ENCODE measurements at regions not wholly inside any gene's neighbourhood (a gene's known extent, or its start where the extent isn't known, plus 50 kb on each side); places are given as distances from the start of the nearest gene placed in this dataset.

DNA sequence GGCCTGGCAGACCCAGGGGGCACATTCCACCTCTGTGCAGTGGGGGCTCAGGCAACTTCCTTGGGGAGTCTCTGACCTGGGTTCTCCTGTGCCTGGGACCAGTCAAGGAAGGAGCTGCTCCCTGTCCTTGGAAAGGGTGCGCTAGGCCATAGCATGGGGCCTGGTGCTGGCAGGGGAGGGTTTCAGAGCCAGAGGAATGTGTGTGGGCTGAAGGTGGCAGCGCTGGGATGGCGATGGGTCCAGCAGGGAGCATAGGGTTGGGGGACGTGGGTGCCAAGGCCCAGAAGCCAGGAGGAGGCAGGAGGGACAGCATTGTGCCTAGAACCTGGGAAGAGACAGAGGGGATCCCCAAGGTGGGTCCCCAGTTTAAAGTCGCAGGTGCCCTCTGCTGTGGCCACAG lies 66.3 kb upstream of the TUBA3E start (continued):
- TF ChIP-seq, protein P1, sequence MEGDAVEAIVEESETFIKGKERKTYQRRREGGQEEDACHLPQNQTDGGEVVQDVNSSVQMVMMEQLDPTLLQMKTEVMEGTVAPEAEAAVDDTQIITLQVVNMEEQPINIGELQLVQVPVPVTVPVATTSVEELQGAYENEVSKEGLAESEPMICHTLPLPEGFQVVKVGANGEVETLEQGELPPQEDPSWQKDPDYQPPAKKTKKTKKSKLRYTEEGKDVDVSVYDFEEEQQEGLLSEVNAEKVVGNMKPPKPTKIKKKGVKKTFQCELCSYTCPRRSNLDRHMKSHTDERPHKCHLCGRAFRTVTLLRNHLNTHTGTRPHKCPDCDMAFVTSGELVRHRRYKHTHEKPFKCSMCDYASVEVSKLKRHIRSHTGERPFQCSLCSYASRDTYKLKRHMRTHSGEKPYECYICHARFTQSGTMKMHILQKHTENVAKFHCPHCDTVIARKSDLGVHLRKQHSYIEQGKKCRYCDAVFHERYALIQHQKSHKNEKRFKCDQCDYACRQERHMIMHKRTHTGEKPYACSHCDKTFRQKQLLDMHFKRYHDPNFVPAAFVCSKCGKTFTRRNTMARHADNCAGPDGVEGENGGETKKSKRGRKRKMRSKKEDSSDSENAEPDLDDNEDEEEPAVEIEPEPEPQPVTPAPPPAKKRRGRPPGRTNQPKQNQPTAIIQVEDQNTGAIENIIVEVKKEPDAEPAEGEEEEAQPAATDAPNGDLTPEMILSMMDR (conservative IDR thresholded peaks at IDR 0.05; ENCODE audit: low read depth in 2 of 2) = no peak

GRCh38 chr2:130264046-130264445 lies 65.8 kb upstream of the TUBA3E start:
- Histone ChIP-seq H2AFZ (no peak overlapping the region), H3K4me2 (no peak overlapping the region), H3K79me2 (replicated peaks; ENCODE audit: insufficient read depth) (no peaks in the 10 kb centered on the region), H3K4me1 (ENCODE audit: insufficient read depth) (no peaks in the 10 kb centered on the region), H3K27me3 (ENCODE audit: insufficient read depth) (no peaks in the 10 kb centered on the region), H3K36me3 (ENCODE audit: insufficient read depth) (no peaks in the 10 kb centered on the region), H3K9me2 (ENCODE audit: insufficient read depth) (no peaks in the 10 kb centered on the region), H4K20me1 (replicated peaks; ENCODE audit: insufficient read depth) (no peaks in the 10 kb centered on the region), H3K4me3 (no peak overlapping the region), H3F3A (replicated peaks; ENCODE audit: low read depth) (no peaks in the 10 kb centered on the region), H3K27ac (ENCODE audit: low read depth) (no peak overlapping the region)
- H3K4me1 Mint-ChIP-seq = peaks cover 10% of the 10 kb centered on the region
- H3K9me3 Mint-ChIP-seq = no peaks in the 10 kb centered on the region; the same call in 2 of the 3 replicates
- no peak overlapping the region for H3K4me3 Mint-ChIP-seq
- no peak for DNase-seq (ENCODE audit: low spot score)
- TF ChIP-seq EZH2 (IDR thresholded peaks at IDR 0.05; ENCODE audit: low read depth, unreplicated experiment) (no peak), CREB1 (CRISPR knock-in tag; IDR thresholded peaks at IDR 0.05; ENCODE audit: low read depth) (no peak)
- H3K27ac Mint-ChIP-seq = no peak overlapping the region
- no peak for ATAC-seq
- peaks cover 6% of the 10 kb centered on the region for H3K27me3 Mint-ChIP-seq (ENCODE audit: insufficient read depth, low read depth, poor library complexity)
- no peaks in the 10 kb centered on the region for H3K36me3 Mint-ChIP-seq (ENCODE audit: low read depth)

DNA sequence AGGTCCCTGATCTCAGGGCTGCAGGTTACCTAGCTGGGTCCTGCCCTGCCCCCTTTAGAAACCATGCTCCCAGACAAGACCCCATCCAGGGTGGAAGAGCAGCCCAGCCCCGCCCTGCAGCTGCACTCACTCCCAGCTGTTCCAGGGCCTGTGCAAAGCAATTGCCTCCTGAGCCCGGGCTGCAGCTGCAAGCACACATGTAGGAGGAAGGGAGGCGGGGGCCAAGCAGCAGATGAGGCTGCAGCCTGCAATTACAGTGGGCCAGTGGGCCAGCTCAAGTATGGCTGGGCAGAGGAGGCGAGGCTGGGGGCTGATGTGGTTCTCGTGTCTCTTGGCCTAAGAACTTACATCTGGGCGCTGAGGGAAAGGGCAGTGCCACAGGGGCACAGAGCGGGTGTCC lies 65.4 kb upstream of the TUBA3E start:
- Mint-ChIP-seq H3K27me3 (ENCODE audit: insufficient read depth, low read depth, poor library complexity) (peaks cover 6% of the 10 kb centered on the region), H3K4me3 (no peak overlapping the region), H3K9me3 (no peaks in the 10 kb centered on the region; the same call in 2 of the 3 replicates), H3K4me1 (peaks cover 10% of the 10 kb centered on the region), H3K36me3 (ENCODE audit: low read depth) (no peaks in the 10 kb centered on the region), H3K27ac (no peak overlapping the region)
- Histone ChIP-seq H2AFZ (no peak overlapping the region), H3K27me3 (ENCODE audit: insufficient read depth) (no peaks in the 10 kb centered on the region), H4K20me1 (replicated peaks; ENCODE audit: insufficient read depth) (no peaks in the 10 kb centered on the region), H3K9me2 (ENCODE audit: insufficient read depth) (no peaks in the 10 kb centered on the region), H3K27ac (ENCODE audit: low read depth) (no peak overlapping the region), H3K4me3 (no peak overlapping the region), H3K79me2 (replicated peaks; ENCODE audit: insufficient read depth) (no peaks in the 10 kb centered on the region), H3K4me2 (no peak overlapping the region), H3K36me3 (ENCODE audit: insufficient read depth) (no peaks in the 10 kb centered on the region), H3F3A (replicated peaks; ENCODE audit: low read depth) (no peaks in the 10 kb centered on the region), H3K4me1 (ENCODE audit: insufficient read depth) (no peaks in the 10 kb centered on the region)
- ATAC-seq (no peak), DNase-seq (ENCODE audit: low spot score) (no peak)
- no peak for TF ChIP-seq ZNF114 (CRISPR knock-in tag; IDR thresholded peaks at IDR 0.05)
- no peak for TF ChIP-seq STAT1 (IDR thresholded peaks at IDR 0.05; ENCODE audit: unreplicated experiment)
- no peak for TF ChIP-seq ZNF331 (CRISPR knock-in tag; IDR thresholded peaks at IDR 0.05; ENCODE audit: low read depth)
- TF ChIP-seq JUNB (IDR thresholded peaks at IDR 0.05; ENCODE audit: unreplicated experiment) = no peak
